Astrocyte (in vitro differentiated cells and primary cell): ENCODE measurements at regions not wholly inside any gene's neighbourhood (a gene's known extent, or its start where the extent isn't known, plus 50 kb on each side); places are given as distances from the start of the nearest gene placed in this dataset.

Experiments
- EZH2 ChIP-seq: IDR thresholded peaks from 2 replicates; pipeline ENCODE4 v1.6.1; 2012; ENCODE audit warnings: mild to moderate bottlenecking, low read length, inconsistent platforms; ENCODE audit not compliant: insufficient read depth
- TF ChIP-seq, protein P1 (sequence below): IDR thresholded peaks from 2 replicates; pipeline ENCODE4 v1.5.1; 2011; ENCODE audit warnings: low read depth, mild to moderate bottlenecking, inconsistent platforms, low read length, moderate library complexity; ENCODE audit not compliant: insufficient read depth

DNA sequence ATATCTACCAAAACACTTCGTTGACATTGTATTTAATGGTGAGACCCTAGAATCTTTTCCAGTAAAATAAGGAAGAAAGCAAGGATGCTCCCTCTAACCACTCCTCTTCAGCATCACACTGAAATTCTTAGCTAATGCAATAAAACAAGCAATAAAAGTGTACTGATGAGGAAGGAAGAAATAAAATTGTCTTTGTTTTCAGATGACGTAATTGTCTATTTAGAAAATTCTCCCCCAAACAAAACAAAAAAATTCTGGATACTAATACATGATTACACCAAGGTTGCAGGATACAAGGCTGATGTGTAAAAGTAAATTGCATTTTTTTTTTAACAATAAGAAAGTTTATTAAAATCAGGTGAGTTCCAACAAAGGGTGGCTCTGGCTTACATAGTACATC is 205.0 kb upstream of the SSTR4 start:
- TF ChIP-seq EZH2 = no peak
- TF ChIP-seq, protein P1, sequence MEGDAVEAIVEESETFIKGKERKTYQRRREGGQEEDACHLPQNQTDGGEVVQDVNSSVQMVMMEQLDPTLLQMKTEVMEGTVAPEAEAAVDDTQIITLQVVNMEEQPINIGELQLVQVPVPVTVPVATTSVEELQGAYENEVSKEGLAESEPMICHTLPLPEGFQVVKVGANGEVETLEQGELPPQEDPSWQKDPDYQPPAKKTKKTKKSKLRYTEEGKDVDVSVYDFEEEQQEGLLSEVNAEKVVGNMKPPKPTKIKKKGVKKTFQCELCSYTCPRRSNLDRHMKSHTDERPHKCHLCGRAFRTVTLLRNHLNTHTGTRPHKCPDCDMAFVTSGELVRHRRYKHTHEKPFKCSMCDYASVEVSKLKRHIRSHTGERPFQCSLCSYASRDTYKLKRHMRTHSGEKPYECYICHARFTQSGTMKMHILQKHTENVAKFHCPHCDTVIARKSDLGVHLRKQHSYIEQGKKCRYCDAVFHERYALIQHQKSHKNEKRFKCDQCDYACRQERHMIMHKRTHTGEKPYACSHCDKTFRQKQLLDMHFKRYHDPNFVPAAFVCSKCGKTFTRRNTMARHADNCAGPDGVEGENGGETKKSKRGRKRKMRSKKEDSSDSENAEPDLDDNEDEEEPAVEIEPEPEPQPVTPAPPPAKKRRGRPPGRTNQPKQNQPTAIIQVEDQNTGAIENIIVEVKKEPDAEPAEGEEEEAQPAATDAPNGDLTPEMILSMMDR = no peak
